GM19463 (cell line): ENCODE measurements at regions not wholly inside any gene's neighbourhood (a gene's known extent, or its start where the extent isn't known, plus 50 kb on each side); places are given as distances from the start of the nearest gene placed in this dataset.
"Not testable (repeated sequence)": the region's sequence is repeated elsewhere in the genome, so short reads cannot be mapped to it uniquely, and the experiment has no call there.

Experiments used
- ATAC-seq: cut with Tn5 transposase; IDR thresholded peaks from one replicate; pipeline ENCODE4 v1.9.1; 2021; ENCODE audit warnings: mild to moderate bottlenecking, moderate library complexity; ENCODE audit not compliant: unreplicated experiment

DNA sequence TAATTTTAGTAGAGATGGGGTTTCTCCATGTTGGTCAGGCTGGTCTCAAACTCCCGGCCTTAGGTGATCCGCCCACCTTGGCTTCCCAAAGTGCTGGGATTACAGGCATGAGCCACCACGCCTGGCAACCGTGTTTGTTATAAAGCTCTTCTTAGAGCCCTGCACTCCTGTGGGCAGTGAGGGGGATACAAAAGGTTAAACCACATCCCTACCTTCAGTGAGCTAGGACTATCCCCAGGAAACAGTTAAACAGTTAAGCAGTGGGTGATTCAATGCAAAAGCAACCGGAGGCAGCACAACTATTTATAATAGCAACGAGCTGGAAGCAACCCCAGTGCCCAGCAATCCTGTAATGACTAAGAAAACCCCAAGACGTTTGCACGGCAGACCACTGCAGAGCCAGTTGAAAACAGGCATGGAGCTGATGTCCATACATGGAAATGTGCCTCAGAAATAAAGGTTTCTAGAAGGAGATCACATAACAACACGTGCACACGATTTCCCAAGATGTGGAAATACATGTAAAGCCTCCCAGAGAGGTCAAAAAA, 107.2 kb upstream of the LYZL2 start:
- ATAC-seq = peak; percentile 83

DNA sequence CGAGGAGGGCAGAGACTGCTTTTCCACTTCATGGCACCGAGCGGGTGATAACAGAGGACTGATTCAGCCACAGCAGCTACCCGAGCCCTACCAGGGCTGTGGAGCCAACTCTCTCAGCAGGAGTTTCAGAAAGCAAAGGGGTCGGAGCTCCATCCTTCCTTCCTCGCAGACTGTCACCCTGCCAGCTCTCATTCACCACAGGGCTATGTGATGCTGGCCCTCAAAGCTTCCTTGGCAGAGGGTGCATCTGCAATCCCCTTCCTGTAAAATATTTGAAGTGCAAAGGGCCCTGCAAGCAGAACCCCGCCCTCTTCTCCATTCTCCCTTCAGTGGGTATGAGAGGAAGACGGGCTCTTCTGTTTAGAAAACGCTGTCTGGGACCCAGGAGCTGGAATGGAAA, 105.3 kb upstream of the LYZL2 start:
- no peak for ATAC-seq

DNA sequence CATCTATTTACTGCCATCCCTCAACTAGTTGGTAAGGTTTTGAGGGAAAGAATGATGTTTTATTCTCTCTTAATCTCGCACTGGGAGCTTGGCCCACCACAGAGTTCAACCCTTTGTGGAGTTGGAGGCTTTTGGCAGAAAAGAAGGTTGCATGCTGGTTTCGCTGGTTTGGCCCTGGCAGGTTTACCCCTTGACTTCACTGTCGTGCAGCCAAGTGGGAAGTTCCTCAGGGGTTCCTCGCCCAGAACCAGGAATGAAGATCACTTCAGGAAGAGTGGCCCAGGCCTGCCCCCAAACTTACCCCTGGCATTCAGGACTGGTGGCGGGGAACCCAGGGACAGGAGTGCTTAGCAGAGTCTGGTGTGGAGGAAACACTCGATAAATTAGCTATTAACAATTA, 103.1 kb upstream of the LYZL2 start:
- no peak for ATAC-seq

DNA sequence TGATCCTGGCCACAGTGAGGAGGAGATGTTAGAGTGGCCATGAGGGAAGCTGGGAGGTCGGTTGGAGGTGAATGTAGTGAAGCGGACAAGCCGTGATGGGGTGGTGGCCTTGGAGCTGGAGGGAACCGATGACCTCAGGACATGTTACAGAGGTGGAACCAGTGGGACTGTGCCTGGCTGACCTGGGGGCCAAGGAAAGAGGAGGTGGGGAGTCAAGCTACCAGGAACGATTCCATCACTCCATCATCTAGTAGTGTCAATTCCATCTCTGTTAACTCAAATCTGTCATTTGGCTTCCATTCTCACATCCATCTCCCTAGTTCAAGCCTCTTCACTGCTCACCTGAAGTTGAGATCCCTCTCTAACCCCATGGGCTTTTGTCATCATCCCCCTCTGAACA, 102.4 kb upstream of the LYZL2 start:
- ATAC-seq = no peak

DNA sequence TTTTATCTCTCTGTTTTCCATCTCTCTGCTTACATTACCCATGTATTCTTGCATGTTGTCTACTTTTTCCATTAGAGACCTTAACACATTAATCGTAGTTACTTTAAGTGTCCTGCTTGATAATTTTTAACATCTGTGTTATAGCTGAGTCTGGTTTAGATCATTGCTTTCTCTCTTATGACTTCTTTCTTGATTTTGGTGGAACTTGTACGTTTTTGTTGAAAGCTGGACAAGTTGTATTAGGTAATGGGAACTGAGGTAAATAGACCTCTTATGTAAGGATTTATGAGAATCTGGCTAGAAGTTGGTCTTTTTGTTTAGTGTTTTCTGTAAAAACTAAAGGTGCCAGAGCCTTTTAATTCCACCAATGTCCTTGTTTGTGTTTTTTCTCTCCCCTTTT, 100.8 kb upstream of the LYZL2 start:
- no peak for ATAC-seq

DNA sequence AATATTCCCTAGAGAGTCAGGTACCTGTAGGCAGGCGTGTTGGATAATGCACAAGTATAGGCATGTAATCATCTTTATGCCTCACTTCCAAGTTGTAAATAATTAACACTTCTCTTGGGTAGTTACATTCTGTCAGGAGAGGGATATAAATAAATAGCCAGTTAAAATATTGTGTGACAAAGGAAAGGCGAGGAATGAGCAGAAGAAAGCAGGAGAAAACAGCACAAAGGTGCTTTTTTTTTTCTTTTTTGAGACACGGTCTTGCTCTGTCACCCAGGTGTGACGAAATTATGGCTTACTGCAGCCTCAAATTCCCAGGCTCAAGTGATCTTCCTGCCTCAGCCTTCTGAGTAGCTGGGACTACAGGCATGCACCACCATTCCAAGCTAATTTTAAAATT, 99.2 kb upstream of the LYZL2 start:
- no peak for ATAC-seq

DNA sequence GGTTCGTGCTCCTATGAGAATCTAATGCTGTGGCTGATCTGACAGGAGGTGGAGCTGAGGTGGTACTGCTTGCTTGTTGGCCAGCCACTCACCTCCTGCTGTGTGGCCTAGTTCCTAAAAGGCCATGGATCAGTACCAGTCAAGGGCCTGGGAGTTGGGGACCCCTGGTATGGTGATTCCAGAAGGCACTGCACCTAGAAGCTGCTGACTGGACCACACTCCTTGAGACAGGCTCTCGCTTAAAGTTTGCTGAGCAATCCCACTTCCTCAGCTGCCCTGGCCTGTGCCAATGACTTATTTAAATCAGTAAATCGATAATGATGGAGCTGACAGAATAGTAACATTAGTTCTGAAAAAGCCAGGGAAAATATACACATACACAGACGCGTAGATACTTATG, 98.6 kb upstream of the LYZL2 start:
- ATAC-seq = no peak

DNA sequence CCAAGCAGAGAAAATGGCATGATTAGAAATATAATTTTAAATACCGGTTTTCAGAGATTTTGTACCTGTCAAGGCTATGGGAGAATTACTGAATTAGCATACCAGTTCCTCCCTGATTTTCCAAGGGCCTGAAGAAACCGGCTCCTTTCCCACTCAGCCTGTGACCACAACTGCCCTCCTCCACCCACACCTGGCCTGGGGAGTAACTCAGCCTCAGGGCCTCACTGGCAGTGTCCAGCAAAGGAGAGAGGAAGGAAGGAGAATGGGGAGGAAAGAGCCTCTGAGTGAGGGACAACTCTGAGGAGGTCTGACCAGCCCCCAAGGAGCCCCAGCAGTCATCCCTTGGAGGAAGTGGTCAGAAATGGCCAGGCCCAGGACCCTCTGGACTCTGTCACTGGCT, 98.0 kb upstream of the LYZL2 start:
- no peak for ATAC-seq

DNA sequence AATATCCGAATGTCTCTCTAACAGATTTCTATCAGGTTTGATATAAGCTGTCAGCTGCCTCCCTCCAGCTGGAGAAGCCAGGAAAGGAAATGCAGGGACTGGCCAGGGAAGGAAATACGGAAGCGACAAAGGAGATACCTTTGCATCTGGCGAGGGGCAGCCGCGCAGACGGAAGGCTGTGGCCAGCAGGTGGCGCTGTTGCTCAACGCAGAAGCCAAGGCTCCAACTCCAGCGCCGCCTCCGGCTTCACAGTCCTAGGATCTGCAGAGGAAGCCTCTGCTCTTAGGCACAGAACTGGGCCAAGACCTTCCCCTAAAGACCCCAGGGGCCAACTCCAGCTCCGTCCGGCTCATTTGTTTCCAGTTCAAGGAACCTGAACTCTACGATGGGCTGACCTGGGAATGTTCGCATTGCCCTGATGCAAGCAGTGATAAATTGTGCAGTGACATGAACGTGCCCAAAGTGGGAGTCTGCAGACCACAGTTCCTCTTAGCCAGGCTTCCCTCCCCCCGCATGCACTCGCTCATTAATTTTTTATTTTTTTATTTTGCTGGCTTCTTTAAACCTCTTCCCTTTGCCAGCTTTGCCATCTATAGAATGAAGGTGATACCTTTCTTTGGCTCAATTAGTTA, 97.3 kb upstream of the LYZL2 start:
- ATAC-seq = peak; percentile 82

DNA sequence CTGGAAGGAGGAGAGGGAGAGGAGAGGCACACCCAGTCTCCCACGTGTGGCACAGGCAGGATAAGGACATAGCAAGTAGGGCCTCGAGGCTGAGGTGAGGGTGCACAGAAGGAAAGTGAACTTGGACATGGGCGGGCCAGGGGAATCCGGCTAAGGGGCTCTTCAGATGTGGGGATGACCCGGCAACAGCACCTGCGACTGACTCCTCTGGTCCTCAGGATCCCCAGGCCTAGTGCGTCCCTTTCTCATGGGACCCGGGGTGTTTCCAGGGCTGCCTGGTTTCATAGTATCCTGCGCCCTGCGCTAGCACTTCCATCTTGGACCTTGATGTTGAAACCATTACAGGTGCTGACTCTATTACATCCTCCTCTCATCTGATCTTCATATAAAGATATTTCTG, 96.1 kb upstream of the LYZL2 start:
- ATAC-seq = no peak

DNA sequence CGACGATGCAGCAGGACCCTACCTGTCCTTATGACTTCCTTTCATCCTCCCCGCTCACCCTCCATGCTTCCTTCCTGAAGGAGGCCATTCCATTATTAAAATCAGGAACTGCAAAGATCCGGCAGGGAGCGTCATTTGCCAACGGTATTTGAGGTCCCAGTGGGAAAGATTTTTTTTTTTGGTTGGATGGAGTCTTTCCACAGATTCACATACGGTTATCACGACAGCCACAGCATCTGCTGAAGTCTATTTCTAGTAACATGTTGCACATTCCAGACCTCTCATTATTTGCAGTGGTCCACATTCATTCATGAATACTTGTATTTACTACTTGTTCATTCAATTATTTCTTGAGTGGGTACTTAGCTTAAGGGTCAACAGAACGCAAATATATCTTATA, 94.7 kb upstream of the LYZL2 start:
- ATAC-seq = no peak

DNA sequence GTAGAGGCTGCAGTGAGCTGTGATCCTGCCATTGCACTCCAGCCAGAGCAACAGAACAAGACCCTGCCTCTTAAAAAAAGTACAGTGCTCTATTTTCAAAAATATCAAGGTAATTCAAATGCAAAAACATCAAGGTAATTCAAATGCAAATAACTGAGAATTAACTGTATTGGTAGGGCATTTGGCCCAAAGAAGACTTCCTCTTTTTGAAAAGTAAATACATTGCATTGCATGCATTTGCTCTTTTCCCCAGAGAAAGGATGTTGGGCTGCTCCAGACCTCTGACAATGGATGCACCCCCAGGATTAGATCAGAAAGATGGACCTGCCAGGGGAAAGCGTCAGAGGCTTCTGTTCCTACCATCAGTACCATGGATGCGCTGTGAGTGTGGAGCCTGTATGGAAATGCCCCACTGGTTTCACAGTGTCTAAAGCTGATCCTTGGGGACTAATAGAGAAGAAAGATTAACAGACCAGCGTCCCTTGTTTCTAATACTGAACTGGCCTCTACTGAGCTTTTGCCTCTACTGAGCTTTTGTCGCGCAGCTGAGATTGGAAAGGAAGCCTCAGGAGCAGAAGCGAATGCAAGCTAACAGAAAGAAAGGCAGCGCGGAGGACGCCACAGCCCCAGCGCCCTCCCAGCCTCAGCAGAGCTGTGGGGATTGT, 93.5 kb upstream of the LYZL2 start:
- ATAC-seq = no peak

DNA sequence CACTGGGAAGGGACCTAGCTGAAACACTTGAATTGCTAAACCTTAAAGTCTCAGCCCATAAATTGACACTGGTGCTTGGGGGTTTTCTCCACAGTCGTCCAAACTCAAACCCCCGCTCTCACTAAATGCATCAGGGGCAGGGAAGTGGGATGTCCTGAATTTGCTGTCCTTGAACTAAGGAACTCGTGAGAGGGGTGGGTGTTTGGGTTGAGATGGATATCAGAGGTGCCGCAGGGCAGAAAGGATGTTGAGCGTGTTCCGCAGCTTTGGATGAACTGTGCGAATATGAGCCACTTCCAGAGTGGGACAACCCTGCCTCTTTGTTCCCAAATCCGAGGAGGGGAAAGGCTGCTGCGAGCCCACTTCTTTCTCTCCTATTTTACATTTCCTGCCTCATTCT, 90.3 kb upstream of the LYZL2 start:
- ATAC-seq = no peak

DNA sequence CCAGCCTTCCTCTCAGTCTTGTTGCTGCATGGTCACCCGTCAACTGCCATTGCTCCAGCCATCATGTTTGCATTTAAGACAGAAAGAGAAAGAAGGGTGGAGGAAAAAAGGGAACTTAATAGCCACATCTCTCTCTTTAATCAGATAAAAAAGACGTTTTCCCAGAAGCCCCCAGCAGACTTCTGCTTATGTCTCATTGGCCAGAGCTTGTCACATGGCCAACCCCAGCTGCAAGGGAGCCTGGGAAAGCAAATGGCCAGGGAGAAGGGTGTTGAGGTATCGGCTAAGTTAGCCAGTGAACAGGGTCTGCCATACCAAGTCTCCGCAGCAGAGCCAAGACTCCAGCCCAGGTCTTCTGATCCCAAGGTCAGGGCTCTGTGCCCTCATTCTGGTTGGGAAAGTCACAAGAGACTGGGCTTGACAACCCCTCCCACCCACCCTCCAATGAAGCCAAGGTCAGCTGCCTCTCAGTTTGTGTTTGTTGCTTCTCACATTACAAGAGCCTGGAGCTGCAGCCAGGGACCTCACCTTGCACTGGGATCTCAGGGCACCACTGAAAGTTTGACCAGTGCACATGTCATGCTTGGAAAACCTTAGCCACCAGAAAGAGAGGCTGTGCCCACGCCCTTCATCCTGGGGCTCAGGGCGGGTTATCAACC, 80.3 kb upstream of the LYZL2 start:
- ATAC-seq = no peak

DNA sequence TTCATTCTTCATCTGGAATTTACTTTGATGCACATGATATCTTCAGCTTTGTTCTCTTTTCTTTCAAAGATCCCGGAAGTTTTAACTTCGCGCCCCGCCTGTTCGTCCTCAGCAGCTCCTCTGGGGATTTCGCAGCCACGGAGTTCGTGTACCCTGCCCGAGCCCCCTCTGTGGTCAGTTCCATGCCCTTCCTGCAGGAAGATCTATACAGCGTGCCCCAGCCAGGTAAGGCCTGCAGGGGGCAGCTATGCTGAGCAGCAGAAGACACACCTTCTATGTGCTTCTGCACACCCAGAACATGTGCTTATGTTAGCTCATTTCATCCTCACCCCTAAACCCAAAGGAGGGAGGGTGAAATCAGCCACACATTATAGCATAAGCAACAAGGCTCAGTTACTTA, 79.7 kb upstream of the LYZL2 start:
- no peak for ATAC-seq

DNA sequence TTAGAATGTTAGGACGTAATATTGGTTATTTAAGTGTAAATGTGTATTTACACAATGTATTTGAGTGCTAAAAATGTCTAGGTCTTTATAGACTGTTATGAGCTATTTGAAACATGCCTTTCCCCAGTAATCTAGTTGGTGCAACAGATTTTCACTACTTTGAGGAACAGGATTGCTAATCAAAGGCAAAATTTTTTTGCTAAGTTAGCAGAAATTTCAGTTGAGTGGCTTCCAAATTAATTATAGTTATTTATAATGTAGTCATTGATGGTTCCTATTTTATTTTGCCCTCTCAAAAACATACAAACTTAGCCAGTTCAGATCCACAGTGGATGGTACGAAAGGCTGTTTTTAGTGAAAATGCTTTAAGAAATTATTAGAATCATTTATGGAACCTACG, 78.7 kb upstream of the LYZL2 start:
- ATAC-seq = no peak

DNA sequence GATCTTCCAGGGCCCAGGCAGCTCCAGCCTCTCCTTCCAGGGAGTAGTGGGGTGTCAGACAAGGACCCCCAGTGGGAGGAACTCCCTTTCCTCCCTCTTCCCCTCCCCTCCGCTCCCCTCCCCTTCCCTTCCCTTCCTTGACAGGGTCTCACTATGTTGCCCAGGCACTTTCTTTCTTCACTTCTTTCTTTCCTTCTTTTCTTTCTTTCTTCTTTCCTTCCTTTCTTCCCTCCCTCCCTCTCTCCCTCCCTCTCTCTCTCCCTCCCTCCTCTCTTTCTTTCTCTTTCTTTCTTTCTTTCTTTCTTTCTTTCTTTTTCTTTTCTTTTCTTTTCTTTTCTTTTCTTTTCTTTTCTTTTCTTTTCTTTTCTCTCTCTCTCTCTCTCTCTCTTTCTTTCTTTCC, 76.6 kb upstream of the LYZL2 start:
- ATAC-seq = not testable (repeated sequence)

DNA sequence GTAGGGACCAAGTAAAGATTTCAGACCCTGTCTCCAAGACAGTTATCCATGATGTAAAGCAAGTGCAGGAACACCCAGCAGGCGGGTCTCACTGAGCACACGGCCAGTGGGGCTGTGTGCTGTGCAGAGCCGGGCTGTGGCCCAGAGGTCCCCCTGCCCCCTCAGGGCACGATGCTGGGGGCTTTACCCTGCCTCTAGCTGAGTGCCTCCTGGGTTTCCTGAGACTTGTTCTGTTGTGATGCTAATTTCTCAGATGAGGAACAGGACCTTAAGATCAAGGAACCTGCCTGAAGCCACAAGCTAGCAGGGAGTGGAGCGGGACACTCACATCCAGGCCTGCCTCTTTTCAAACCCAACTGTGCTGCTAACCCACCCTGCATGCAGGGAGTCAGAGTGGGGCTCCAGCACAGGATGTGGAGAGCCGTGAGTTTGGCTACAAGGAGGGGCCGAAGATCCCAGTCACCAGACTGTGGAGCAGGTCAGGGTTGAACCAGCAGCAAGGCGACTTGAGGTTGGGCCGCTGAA, 76.1 kb upstream of the LYZL2 start:
- ATAC-seq = peak; percentile 15

DNA sequence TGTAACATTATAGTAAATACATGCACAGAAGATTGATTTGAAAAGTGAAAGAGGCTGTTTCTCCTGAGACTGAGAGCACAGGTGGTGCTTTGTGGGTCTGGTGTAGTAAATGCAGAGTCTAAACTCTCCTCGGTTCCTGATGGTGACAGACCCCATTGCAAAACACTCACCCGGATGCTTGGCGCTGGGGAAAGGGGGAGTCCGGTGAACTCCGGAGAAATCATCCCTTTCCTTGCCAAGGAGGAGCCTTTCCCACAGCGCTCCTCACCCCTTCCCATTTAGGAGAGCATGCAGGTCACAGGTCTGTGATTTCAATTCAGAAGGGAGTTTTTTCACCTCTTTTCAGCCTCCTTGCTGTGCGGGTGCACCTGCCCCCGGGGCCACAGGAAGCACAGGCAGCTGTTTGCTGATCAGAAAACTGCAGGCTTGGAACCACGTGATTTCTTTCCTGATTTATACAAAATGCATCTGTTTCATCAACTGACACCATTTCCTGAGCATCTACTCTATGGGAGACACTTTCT, 75.6 kb upstream of the LYZL2 start:
- ATAC-seq = peak; percentile 54

DNA sequence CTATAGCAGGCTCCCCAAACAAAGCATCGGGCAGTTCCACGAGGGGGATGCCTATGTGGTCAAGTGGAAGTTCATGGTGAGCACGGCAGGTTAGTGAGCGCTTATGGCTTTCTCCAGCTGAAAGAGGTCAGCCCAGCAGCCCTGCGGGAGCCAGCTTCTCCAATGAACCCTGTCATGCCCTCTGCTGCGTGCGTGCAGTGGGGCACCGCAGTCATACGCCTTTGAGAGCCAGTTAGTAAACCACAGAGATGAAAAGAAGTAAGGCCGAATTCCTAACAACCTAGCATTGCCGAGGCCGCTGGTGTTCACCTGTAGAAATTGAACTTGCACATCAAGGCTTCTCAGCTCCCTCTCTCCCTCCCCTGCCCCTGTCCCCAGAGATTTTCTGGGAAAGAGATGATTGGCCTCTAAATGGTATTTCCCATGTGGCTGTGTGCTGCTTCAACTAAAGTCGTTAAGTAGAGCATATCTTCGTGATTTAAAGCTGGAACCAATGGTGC, 75.1 kb upstream of the LYZL2 start:
- ATAC-seq = peak; percentile 5

DNA sequence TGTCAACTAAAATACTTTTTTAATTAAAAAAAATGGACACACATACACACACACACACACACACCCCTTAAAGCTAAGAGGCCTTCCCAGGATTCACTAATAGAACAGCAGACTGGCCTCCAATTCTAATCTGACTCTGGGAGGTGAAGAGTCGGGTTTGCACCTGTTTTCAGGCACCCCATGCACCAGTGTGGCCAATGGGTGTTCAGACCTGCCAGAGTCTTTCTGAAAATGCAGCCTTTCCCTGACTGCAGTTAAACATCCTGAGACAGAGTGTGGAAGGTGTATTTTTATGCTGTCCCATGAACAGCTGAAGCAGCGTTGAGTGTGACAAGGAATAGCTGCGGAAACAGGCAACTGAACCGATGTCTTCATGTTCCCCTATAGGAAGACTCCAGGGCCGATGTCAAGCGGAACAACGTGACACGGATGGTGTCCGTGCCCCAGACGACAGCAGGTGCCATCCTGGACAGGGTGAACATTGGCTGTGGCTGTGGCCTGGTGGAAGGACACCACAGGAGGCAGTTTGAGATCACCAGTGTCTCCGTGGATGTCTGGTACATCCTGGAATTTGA, 74.6 kb upstream of the LYZL2 start:
- no peak for ATAC-seq
